Fibroblast of the aortic adventitia (primary cell): ENCODE measurements at regions not wholly inside any gene's neighbourhood (a gene's known extent, or its start where the extent isn't known, plus 50 kb on each side); places are given as distances from the start of the nearest gene placed in this dataset.
A peak's percentile ranks its signal among the peaks of the same experiment; 100 is the strongest.

ENCODE experiments used
- DNase-seq: peaks from one replicate; pipeline ENCODE4 v3.0.0-alpha.2; 2010; ENCODE audit warnings: low read depth
- H3K4me3 ChIP-seq: 2 replicates; pipeline ENCODE4 v1.5.1; 2011; ENCODE audit warnings: low read depth, mild to moderate bottlenecking, control low read depth, low read length, moderate library complexity
- CTCF ChIP-seq: IDR thresholded peaks from 2 replicates; pipeline ENCODE4 v1.5.1; 2011; ENCODE audit warnings: mild to moderate bottlenecking, low read length, control low read depth, inconsistent platforms; ENCODE audit not compliant: insufficient read depth

GRCh38 chr4:166658585-166658984 lies 575.7 kb downstream of the SPOCK3 start:
- no peak for TF ChIP-seq CTCF
- H3K4me3 ChIP-seq, result no peak overlapping the region
- DNase-seq, result no peak

- TF ChIP-seq CTCF, result no peak
- H3K4me3 ChIP-seq, result no peak overlapping the region
- no peak for DNase-seq
Measured at GRCh38 chr4:166662266-166662843, 571.9 kb downstream of the SPOCK3 start.

- DNase-seq, result no peak
- TF ChIP-seq CTCF, result no peak
Measured at GRCh38 chr4:166670341-166670740, 564.0 kb downstream of the SPOCK3 start.

GRCh38 chr4:166673911-166674310 lies 560.4 kb downstream of the SPOCK3 start:
- no peak for TF ChIP-seq CTCF
- DNase-seq, result no peak
- no peak overlapping the region for H3K4me3 ChIP-seq

More at GRCh38 chr4:166670341-166670740, 564.0 kb downstream of the SPOCK3 start:
- H3K4me3 ChIP-seq, result no peak overlapping the region

GRCh38 chr4:166675411-166675810 lies 558.9 kb downstream of the SPOCK3 start:
- peak; percentile 66 for DNase-seq
- no peak overlapping the region for H3K4me3 ChIP-seq
- no peak for TF ChIP-seq CTCF

GRCh38 chr4:166680796-166681195 lies 553.5 kb downstream of the SPOCK3 start:
- DNase-seq, result no peak
- no peak for TF ChIP-seq CTCF
- no peak overlapping the region for H3K4me3 ChIP-seq

GRCh38 chr4:166682200-166682599 lies 552.1 kb downstream of the SPOCK3 start:
- H3K4me3 ChIP-seq, result no peak overlapping the region
- TF ChIP-seq CTCF, result no peak
- DNase-seq, result no peak
